ENCODE measurements at regions not wholly inside any gene's neighbourhood (a gene's known extent, or its start where the extent isn't known, plus 50 kb on each side); places are given as distances from the start of the nearest gene placed in this dataset.
A peak's percentile ranks its signal among the peaks of the same experiment; 100 is the strongest.

DNA sequence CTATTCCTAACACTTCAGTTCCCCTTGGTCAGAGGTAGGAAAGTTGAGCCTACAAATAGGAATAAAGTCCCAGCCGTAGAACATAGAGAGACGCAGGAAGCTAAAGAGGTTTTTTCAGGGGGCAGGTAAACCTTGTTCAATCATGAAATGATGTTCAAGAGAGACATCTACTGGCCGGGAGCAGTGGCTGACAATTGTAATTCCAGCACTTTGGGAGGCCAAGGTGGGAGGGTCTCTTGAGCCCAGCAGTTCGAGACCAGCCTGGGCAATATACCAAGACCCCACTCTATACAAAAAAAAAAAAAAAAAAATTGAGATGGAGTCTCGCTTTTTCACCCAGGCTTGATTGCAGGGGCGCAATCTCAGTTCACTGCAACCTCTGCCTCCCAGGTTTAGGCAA, 66.7 kb upstream of the DNAJC10 start:
- intact Hi-C loops (cut with micrococcal nuclease; ENCODE audit: unreplicated experiment) (loop anchor here (1.0 kb wide), 2 partner anchors 409 to 463 kb away; no protein-coding TSS in a partner anchor), in situ Hi-C loops (cut with MboI) (no loop called here)
- no peaks in the 10 kb centered on the region for H3K79me2 ChIP-seq (ENCODE audit: control insufficient read depth, insufficient read depth, low read length)
- ChIA-PET CTCF (interaction anchor here (0.6 to 4.2 kb wide), 44 partner anchors 10 to 1687 kb away, joined by 3 to 88 read pairs (median 3); partner anchors contain the start of gene FRZB), SMC1A (ENCODE audit: uncharacterized antibody, unreplicated experiment) (interaction anchor here (0.6 to 4.4 kb wide), 24 partner anchors 12 to 1545 kb away, joined by 3 to 58 read pairs (median 3); no protein-coding TSS in a partner anchor), RAD21 (ENCODE audit: unreplicated experiment) (interaction anchor here (0.7 to 3.2 kb wide), 18 partner anchors 12 to 907 kb away, joined by 3 to 31 read pairs (median 4); partner anchors contain the start of gene DNAJC10), POLR2A (no interaction called here)
- no peaks in the 10 kb centered on the region; a peak in 1 of 4 replicates for H3K27me3 ChIP-seq (replicated peaks in 1 of 2; ENCODE audit: control insufficient read depth in 2 of 2, insufficient read depth in 2 of 2, low read length in 1 of 2)
- no TSS peak for BruUV-seq (replicated peaks)
- H3K9me3 ChIP-seq (replicated peaks; ENCODE audit: control insufficient read depth, insufficient read depth, low read length): no peaks in the 10 kb centered on the region
- H3K4me2 ChIP-seq (ENCODE audit: control insufficient read depth, insufficient read depth): no peak overlapping the region
- DNase-seq (ENCODE audit: low read depth, low spot score) (no peak), ATAC-seq (peak; percentile 90), FAIRE-seq (peak; percentile 27)
- WGBS (ENCODE audit: insufficient coverage, insufficient replicate concordance, low lambda C conversion rate, missing lambda C conversion rate): 19% methylated on average over 6 of the region's 6 CpGs
- no peaks in the 10 kb centered on the region for H3K36me3 ChIP-seq (ENCODE audit: control insufficient read depth in 2 of 2, insufficient read depth in 2 of 2, low read length in 1 of 2)
- H4K20me1 ChIP-seq (ENCODE audit: control insufficient read depth, insufficient read depth): no peaks in the 10 kb centered on the region
- H3K4me3 ChIP-seq: no peak overlapping the region
- TF ChIP-seq, protein P1, sequence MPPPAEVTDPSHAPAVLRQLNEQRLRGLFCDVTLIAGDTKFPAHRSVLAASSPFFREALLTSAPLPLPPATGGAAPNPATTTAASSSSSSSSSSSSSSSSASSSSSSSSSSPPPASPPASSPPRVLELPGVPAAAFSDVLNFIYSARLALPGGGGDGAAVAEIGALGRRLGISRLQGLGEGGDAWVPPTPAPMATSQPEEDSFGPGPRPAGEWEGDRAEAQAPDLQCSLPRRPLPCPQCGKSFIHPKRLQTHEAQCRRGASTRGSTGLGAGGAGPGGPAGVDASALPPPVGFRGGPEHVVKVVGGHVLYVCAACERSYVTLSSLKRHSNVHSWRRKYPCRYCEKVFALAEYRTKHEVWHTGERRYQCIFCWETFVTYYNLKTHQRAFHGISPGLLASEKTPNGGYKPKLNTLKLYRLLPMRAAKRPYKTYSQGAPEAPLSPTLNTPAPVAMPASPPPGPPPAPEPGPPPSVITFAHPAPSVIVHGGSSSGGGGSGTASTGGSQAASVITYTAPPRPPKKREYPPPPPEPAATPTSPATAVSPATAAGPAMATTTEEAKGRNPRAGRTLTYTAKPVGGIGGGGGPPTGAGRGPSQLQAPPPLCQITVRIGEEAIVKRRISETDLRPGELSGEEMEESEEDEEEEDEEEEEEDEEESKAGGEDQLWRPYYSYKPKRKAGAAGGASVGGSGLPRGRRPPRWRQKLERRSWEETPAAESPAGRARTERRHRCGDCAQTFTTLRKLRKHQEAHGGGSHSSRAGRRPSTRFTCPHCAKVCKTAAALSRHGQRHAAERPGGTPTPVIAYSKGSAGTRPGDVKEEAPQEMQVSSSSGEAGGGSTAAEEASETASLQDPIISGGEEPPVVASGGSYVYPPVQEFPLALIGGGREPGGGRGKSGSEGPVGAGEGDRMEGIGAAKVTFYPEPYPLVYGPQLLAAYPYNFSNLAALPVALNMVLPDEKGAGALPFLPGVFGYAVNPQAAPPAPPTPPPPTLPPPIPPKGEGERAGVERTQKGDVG (CRISPR knock-in tag; IDR thresholded peaks at IDR 0.05): no peak
- TF ChIP-seq RAD21 (IDR thresholded peaks at IDR 0.05; ENCODE audit: insufficient read depth, low read depth, low read length) (peak; percentile 56), SMC3 (IDR thresholded peaks at IDR 0.05; ENCODE audit: borderline replicate concordance, low read length) (peak; percentile 20; the same call in 1 of the 2 replicates), YY1 (IDR thresholded peaks at IDR 0.05; ENCODE audit: low read depth, low read length) (no peak)
- TF ChIP-seq, protein P2, sequence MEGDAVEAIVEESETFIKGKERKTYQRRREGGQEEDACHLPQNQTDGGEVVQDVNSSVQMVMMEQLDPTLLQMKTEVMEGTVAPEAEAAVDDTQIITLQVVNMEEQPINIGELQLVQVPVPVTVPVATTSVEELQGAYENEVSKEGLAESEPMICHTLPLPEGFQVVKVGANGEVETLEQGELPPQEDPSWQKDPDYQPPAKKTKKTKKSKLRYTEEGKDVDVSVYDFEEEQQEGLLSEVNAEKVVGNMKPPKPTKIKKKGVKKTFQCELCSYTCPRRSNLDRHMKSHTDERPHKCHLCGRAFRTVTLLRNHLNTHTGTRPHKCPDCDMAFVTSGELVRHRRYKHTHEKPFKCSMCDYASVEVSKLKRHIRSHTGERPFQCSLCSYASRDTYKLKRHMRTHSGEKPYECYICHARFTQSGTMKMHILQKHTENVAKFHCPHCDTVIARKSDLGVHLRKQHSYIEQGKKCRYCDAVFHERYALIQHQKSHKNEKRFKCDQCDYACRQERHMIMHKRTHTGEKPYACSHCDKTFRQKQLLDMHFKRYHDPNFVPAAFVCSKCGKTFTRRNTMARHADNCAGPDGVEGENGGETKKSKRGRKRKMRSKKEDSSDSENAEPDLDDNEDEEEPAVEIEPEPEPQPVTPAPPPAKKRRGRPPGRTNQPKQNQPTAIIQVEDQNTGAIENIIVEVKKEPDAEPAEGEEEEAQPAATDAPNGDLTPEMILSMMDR (IDR thresholded peaks at IDR 0.05 in 2 of 3, conservative IDR thresholded peaks at IDR 0.05 in 1 of 3; ENCODE audit: control insufficient read depth in 2 of 3, extremely low read depth in 1 of 3, insufficient read depth in 1 of 3, low read depth in 3 of 3, low read length in 3 of 3): peak; percentile 47 to 59 (median 49)
- H2AFZ ChIP-seq (ENCODE audit: control insufficient read depth, low read depth, low read length): no peak overlapping the region
- H3K9ac ChIP-seq (ENCODE audit: control insufficient read depth, insufficient read depth, low read length): no peak overlapping the region
- no peaks in the 10 kb centered on the region for H3K4me1 ChIP-seq (ENCODE audit: control insufficient read depth, insufficient read depth, low read length)
- no peak overlapping the region for H3K27ac ChIP-seq (ENCODE audit: control insufficient read depth, insufficient read depth)

Data from GM12878 (cell line).